Ectodermal cell (in vitro differentiated cells): ENCODE measurements at regions not wholly inside any gene's neighbourhood (a gene's known extent, or its start where the extent isn't known, plus 50 kb on each side); places are given as distances from the start of the nearest gene placed in this dataset.

Source experiments
- H3K27ac ChIP-seq: 2 replicates; pipeline ENCODE4 v1.7.0; 2013; ENCODE audit warnings: mild to moderate bottlenecking, low read depth, low read length; ENCODE audit not compliant: insufficient read depth, poor library complexity, severe bottlenecking
- H3K27me3 ChIP-seq: 2 replicates; pipeline ENCODE4 v1.7.0; 2013; ENCODE audit warnings: mild to moderate bottlenecking, low read length; ENCODE audit not compliant: insufficient read depth, control insufficient read depth, poor library complexity, severe bottlenecking
- H3K36me3 ChIP-seq: one replicate; pipeline ENCODE4 v1.7.0; 2013; ENCODE audit warnings: low read length; ENCODE audit not compliant: control insufficient read depth, insufficient read depth
- H3K4me1 ChIP-seq: one replicate; pipeline ENCODE4 v1.7.0; 2013; ENCODE audit warnings: low read length; ENCODE audit not compliant: control insufficient read depth, insufficient read depth
- H3K4me3 ChIP-seq: 2 replicates; pipeline ENCODE4 v1.7.0; 2013; ENCODE audit warnings: low read depth, low read length, control low read depth; ENCODE audit not compliant: insufficient read depth
- H3K9me3 ChIP-seq: 2 replicates; pipeline ENCODE4 v1.7.0; 2013; ENCODE audit warnings: mild to moderate bottlenecking, low read length, moderate library complexity; ENCODE audit not compliant: control insufficient read depth
- WGBS, 2 experiments: methylation state at CpG; one replicate each; pipeline ENCODE4 v1.1.7; 2013; ENCODE audit warnings: missing lambda C conversion rate in 2 of 2; 5-methylcytosine and 5-hydroxymethylcytosine counted together

- no peak overlapping the region for H3K27ac ChIP-seq
Measured at GRCh38 chr13:80180740-80181355, 160.1 kb downstream of the SPRY2 start.

GRCh38 chr13:80177327-80177726 is 163.6 kb downstream of the SPRY2 start:
- Histone ChIP-seq H3K36me3 (no peaks in the 10 kb centered on the region), H3K4me1 (no peaks in the 10 kb centered on the region), H3K4me3 (no peak overlapping the region), H3K27ac (no peak overlapping the region), H3K27me3 (no peaks in the 10 kb centered on the region), H3K9me3 (no peaks in the 10 kb centered on the region)
- WGBS, 2 experiments, result 81 to 91% methylated on average over 3 of the region's 3 CpGs

More at GRCh38 chr13:80180740-80181355, 160.1 kb downstream of the SPRY2 start:
- Histone ChIP-seq H3K36me3 (no peaks in the 10 kb centered on the region), H3K4me3 (no peak overlapping the region), H3K27me3 (no peaks in the 10 kb centered on the region), H3K4me1 (no peaks in the 10 kb centered on the region), H3K9me3 (no peaks in the 10 kb centered on the region)
- 80 to 82% methylated on average over 8 of the region's 8 CpGs for WGBS, 2 experiments

- Histone ChIP-seq H3K36me3 (no peaks in the 10 kb centered on the region), H3K27me3 (no peaks in the 10 kb centered on the region), H3K4me3 (no peak overlapping the region), H3K9me3 (no peaks in the 10 kb centered on the region), H3K4me1 (no peaks in the 10 kb centered on the region), H3K27ac (no peak overlapping the region)
- WGBS, 2 experiments, result 79 to 83% methylated on average over 2 of the region's 2 CpGs
Measured at GRCh38 chr13:80173224-80173623, 167.7 kb downstream of the SPRY2 start.

DNA sequence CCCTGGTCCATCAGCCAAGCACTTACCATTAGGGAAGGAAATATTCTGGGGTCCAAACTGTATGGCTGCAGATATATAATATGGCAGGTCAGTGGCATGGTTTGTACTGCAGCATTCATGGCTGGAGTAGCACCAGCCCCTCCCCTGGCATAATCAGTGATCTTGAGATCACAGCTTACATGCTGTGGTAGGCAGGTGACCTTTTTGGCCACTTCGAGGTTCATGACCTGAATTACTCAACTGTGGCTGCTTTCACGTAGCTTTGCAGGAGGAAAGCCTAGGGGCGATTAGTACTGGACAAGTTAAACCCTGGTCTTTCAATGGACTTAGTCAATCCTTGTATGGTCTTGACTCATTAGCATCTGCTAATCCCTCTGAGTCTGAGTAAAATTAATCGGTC is 169.8 kb downstream of the SPRY2 start:
- Histone ChIP-seq H3K4me3 (no peak overlapping the region), H3K36me3 (no peaks in the 10 kb centered on the region), H3K27me3 (no peaks in the 10 kb centered on the region), H3K27ac (no peak overlapping the region), H3K4me1 (no peaks in the 10 kb centered on the region), H3K9me3 (no peaks in the 10 kb centered on the region)
- WGBS, 2 experiments, result 83 to 89% methylated on average over 4 of the region's 4 CpGs

DNA sequence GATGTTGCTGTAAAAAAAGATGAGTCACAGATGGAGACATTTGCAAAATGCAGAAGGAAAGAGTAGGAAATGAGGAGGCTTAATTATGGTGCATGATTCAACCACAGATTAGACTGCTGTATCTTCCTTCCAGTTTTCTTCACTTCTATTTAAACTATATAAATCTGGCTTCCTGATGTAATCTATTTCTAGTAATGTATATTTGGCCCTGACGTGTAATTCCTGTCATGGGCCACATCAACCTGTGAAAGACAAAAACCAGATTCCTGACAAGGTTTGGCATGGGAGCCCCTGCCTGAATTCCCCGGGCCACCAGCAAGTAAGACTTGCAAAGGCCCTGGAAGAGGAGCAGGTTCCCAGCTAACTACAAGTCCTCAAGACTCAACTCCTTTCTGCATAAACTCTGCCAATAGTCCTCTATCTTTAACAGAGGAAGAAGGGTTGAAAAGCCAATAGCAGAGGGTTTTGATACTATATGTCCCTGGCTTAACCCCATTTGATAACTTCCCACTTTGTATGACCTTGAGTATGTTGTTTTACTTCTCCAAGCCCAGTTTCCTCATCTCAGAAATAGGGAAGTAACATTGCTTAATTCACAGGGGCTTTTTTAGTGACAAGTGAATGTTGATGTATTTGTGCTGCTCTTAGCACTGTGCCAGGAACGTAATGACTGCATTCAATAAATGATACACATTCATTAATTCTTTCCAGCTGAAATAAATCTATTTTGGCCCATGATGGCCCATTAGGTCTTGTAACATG is 172.7 kb downstream of the SPRY2 start:
- no peaks in the 10 kb centered on the region for H3K4me1 ChIP-seq
- no peak overlapping the region for H3K27ac ChIP-seq
- no peak overlapping the region for H3K4me3 ChIP-seq
- no peaks in the 10 kb centered on the region for H3K36me3 ChIP-seq
- H3K9me3 ChIP-seq, result no peaks in the 10 kb centered on the region
- 91 to 98% methylated on average over 3 of the region's 3 CpGs for WGBS, 2 experiments
- H3K27me3 ChIP-seq, result no peaks in the 10 kb centered on the region

- no peaks in the 10 kb centered on the region for H3K4me1 ChIP-seq
- H3K27ac ChIP-seq, result no peak overlapping the region
- no peak overlapping the region for H3K4me3 ChIP-seq
- no peaks in the 10 kb centered on the region for H3K36me3 ChIP-seq
- WGBS, 2 experiments, result 87 to 94% methylated on average over 5 of the region's 5 CpGs
- no peaks in the 10 kb centered on the region for H3K27me3 ChIP-seq
- no peaks in the 10 kb centered on the region for H3K9me3 ChIP-seq
Measured at GRCh38 chr13:80166352-80166751, 174.6 kb downstream of the SPRY2 start.

DNA sequence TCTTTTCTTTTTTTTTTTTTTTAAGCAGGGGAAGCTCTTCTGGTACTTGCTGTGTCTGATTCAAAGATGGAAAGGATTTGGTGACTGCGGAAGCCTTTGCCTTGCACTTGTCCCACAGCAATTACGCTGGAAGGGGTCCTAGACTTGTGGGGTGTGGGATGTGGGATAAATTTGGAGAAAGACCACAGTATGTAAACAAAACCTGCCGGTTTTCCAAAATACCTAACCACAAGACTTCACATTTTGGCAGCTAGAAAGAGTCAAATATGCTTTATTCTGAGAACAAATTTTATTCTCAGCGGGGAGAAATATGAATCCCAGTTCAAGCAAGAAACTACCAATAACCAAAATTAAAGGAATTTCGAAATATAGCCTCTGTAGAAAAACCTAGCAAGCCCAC is 176.5 kb downstream of the SPRY2 start:
- H3K27ac ChIP-seq, result no peak overlapping the region
- H3K36me3 ChIP-seq, result no peaks in the 10 kb centered on the region
- H3K27me3 ChIP-seq, result no peaks in the 10 kb centered on the region
- whole genome bisulfite sequencing, 2 experiments, result 82 to 92% methylated on average over 4 to 5 of the region's 5 CpGs
- H3K4me3 ChIP-seq, result no peak overlapping the region
- no peaks in the 10 kb centered on the region for H3K9me3 ChIP-seq
- H3K4me1 ChIP-seq, result no peaks in the 10 kb centered on the region

DNA sequence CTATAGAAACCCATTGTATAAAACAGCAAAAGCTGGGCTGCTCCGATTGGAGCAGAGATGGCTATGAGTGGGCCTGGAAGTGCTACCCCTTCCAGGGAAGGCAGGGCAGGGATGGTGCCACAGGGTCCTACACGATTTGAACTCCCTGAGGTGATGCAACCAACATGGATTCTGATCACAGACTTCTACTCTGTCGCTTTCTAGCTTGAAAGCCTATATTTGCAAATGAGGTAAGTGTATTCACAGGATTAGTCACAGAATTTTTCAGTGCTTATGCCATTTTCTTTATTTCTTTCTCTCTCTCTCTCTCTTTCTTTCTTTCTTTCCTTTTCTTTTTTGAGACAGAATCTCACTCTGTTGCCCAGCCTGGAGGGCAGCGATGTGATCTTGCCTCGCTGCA is 179.0 kb downstream of the SPRY2 start:
- Histone ChIP-seq H3K27ac (no peak overlapping the region), H3K4me3 (no peak overlapping the region), H3K36me3 (no peaks in the 10 kb centered on the region), H3K27me3 (no peaks in the 10 kb centered on the region), H3K4me1 (no peaks in the 10 kb centered on the region), H3K9me3 (no peaks in the 10 kb centered on the region)
- WGBS, 2 experiments, result 93 to 95% methylated on average over 5 of the region's 5 CpGs

- 86 to 93% methylated on average over 2 of the region's 2 CpGs for WGBS, 2 experiments
- Histone ChIP-seq H3K4me1 (no peaks in the 10 kb centered on the region), H3K9me3 (no peaks in the 10 kb centered on the region), H3K27ac (no peak overlapping the region), H3K4me3 (no peak overlapping the region), H3K27me3 (no peaks in the 10 kb centered on the region), H3K36me3 (no peaks in the 10 kb centered on the region)
Measured at GRCh38 chr13:80161219-80161618, 179.7 kb downstream of the SPRY2 start.

GRCh38 chr13:80160110-80160509 is 180.8 kb downstream of the SPRY2 start:
- H3K4me3 ChIP-seq, result no peak overlapping the region
- H3K27me3 ChIP-seq, result no peaks in the 10 kb centered on the region
- H3K4me1 ChIP-seq, result no peaks in the 10 kb centered on the region
- no peak overlapping the region for H3K27ac ChIP-seq
- no peaks in the 10 kb centered on the region for H3K36me3 ChIP-seq
- no peaks in the 10 kb centered on the region for H3K9me3 ChIP-seq
